HFFc6 (cell line): ENCODE measurements at regions not wholly inside any gene's neighbourhood (a gene's known extent, or its start where the extent isn't known, plus 50 kb on each side); places are given as distances from the start of the nearest gene placed in this dataset.
"Not testable (repeated sequence)": the region's sequence is repeated elsewhere in the genome, so short reads cannot be mapped to it uniquely, and the experiment has no call there.

Experiments
- DNase-seq: peaks from one replicate; pipeline ENCODE4 v3.0.0-alpha.2; 2018
- H3K27ac Mint-ChIP-seq: 2 replicates; pipeline ENCODE4 v1.8.0; 2020; ENCODE audit warnings: mild to moderate bottlenecking, mixed read lengths
- H3K27me3 Mint-ChIP-seq: 2 replicates; pipeline ENCODE4 v1.8.0; 2021; ENCODE audit warnings: mild to moderate bottlenecking, moderate library complexity, mixed read lengths; ENCODE audit not compliant: insufficient read depth
- H3K36me3 Mint-ChIP-seq: 2 replicates; pipeline ENCODE4 v1.8.0; 2021; ENCODE audit warnings: low read depth, mixed read lengths
- H3K4me1 Mint-ChIP-seq: 2 replicates; pipeline ENCODE4 v1.8.0; 2020; ENCODE audit warnings: low read depth, mixed read lengths
- H3K4me3 Mint-ChIP-seq: 2 replicates; pipeline ENCODE4 v1.8.0; 2020; ENCODE audit warnings: mild to moderate bottlenecking, moderate library complexity, mixed read lengths
- H3K9me3 Mint-ChIP-seq: 2 replicates; pipeline ENCODE4 v1.8.0; 2020; ENCODE audit warnings: mild to moderate bottlenecking, mixed read lengths
- CTCF ChIP-seq: fragments of 200-600 bp; sonication (generic); IDR thresholded peaks from 2 replicates; pipeline ENCODE4 v1.5.0; 2021; ENCODE audit warnings: antibody characterized with exemption, mild to moderate bottlenecking

- no peak for TF ChIP-seq CTCF
- DNase-seq, result no peak
- no peak overlapping the region for H3K4me3 Mint-ChIP-seq
- no peaks in the 10 kb centered on the region for H3K4me1 Mint-ChIP-seq
- peaks cover 52% of the 10 kb centered on the region for H3K27me3 Mint-ChIP-seq
- no peaks in the 10 kb centered on the region for H3K9me3 Mint-ChIP-seq
- H3K27ac Mint-ChIP-seq, result no peak overlapping the region
- no peaks in the 10 kb centered on the region for H3K36me3 Mint-ChIP-seq
These were observed 280.2 kb downstream of the C16orf95 start for GRCh38 chr16:87037012-87037411.

GRCh38 chr16:87038528-87038927 is 278.7 kb downstream of the C16orf95 start:
- H3K27me3 Mint-ChIP-seq, result peaks cover 57% of the 10 kb centered on the region
- H3K4me3 Mint-ChIP-seq, H3K9me3 Mint-ChIP-seq, H3K36me3 Mint-ChIP-seq, DNase-seq, H3K27ac Mint-ChIP-seq, H3K4me1 Mint-ChIP-seq: not testable (repeated sequence)

GRCh38 chr16:87040169-87041117 is 276.7 kb downstream of the C16orf95 start:
- peaks cover 51% of the 10 kb centered on the region for H3K27me3 Mint-ChIP-seq
- DNase-seq, result no peak
- no peak overlapping the region for H3K27ac Mint-ChIP-seq
- no peaks in the 10 kb centered on the region for H3K36me3 Mint-ChIP-seq
- H3K4me3 Mint-ChIP-seq, result no peak overlapping the region
- TF ChIP-seq CTCF, result no peak
- no peaks in the 10 kb centered on the region for H3K9me3 Mint-ChIP-seq
- H3K4me1 Mint-ChIP-seq, result no peaks in the 10 kb centered on the region

GRCh38 chr16:87041286-87041685 is 275.9 kb downstream of the C16orf95 start:
- Mint-ChIP-seq H3K27ac (no peak overlapping the region), H3K9me3 (no peaks in the 10 kb centered on the region), H3K4me3 (no peak overlapping the region), H3K4me1 (no peaks in the 10 kb centered on the region), H3K27me3 (peaks cover 54% of the 10 kb centered on the region), H3K36me3 (no peaks in the 10 kb centered on the region)
- TF ChIP-seq CTCF, result no peak
- DNase-seq, result no peak

- H3K9me3 Mint-ChIP-seq, result no peaks in the 10 kb centered on the region
- H3K27me3 Mint-ChIP-seq, result peaks cover 54% of the 10 kb centered on the region
- DNase-seq, result no peak
- no peak overlapping the region for H3K27ac Mint-ChIP-seq
- H3K4me3 Mint-ChIP-seq, result no peak overlapping the region
- TF ChIP-seq CTCF, result no peak
- 0 out of 2 replicates have a peak, but pooled peaks cover 5% of the 10 kb centered on the region for H3K4me1 Mint-ChIP-seq
- H3K36me3 Mint-ChIP-seq, result no peaks in the 10 kb centered on the region
These were observed 274.5 kb downstream of the C16orf95 start for GRCh38 chr16:87042551-87043230.
